ENCODE measurements at regions not wholly inside any gene's neighbourhood (a gene's known extent, or its start where the extent isn't known, plus 50 kb on each side); places are given as distances from the start of the nearest gene placed in this dataset.
"Not testable (repeated sequence)": the region's sequence is repeated elsewhere in the genome, so short reads cannot be mapped to it uniquely, and the experiment has no call there.

DNA sequence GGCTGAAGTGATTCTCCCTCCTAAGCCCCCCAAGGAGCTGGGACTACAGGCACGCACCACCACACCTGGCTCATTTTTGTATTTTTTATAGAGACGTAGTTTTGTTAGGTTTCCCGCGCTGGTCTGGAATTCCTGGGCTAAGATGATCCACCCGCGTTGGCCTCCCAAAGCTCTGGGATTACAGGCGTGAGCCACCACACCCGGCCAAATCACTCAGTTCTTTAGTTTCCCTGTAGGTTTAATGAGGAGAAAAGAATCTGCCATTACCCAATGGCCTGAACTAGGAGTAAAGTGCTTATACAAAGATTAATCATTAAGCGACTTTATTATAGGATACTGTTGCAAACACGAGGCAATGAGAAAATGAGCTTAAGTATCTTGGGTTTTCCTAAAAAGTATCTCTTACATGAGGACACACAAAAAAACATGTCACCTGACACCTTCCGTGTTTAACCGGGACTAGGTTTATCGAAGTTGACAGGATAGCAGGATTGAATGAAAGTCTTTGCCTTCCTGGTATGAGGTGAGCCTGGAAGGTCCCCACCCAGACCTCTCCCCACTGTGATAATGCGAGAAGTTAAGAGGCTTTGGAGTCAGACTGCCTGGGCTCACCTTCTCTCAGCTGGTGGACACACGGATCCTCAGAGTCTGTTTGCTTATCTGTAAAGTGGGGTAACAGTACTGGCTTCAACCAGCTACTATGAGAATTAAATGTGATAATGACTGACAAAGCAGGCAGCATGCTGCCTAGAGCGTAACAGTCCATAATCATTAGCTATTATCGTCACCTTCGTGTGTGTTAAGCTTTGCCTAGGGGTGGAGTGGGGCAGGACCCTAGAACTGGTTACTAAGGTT, 133.5 kb upstream of the KRAS start:
- peak; percentile 5 for DNase-seq (ENCODE audit: low read depth)

DNA sequence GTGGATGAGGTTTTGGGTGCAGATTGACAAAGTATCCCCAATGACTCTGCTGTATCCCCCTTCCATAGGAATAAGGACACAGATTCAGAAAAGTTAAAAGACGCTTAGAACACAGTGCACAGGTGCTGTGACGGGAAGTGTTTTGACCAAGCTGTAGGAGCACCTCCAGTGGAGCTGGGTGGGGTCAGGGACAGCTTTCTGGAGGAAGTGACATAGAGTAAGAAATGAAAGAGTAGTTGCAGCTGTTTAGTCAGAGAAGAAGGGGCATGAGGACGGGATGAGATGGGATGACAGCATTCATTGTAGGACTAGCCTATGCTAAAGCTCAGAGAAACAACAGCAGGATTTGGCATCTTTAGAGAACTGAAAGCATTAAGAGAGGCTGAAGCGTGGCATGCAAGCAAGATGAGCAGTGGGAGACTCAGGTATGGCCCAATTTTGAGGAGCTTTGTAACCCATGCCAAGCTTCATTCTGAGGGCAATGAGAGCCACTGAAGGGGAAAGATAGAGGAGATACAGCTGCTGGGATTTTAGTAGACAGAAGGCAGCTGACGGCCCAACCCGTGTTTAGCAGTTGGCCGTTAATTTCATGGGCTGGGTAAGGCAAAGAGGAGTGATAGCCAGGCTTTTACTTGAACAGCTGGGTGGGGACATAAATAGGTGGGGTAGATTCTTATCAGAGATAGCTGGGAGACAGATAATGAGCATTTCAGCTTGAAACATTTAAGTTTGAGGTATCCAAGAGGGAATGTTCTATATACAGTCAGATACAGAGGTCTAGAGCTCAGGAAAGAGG, 131.8 kb upstream of the KRAS start:
- DNase-seq (ENCODE audit: low read depth), result no peak

DNA sequence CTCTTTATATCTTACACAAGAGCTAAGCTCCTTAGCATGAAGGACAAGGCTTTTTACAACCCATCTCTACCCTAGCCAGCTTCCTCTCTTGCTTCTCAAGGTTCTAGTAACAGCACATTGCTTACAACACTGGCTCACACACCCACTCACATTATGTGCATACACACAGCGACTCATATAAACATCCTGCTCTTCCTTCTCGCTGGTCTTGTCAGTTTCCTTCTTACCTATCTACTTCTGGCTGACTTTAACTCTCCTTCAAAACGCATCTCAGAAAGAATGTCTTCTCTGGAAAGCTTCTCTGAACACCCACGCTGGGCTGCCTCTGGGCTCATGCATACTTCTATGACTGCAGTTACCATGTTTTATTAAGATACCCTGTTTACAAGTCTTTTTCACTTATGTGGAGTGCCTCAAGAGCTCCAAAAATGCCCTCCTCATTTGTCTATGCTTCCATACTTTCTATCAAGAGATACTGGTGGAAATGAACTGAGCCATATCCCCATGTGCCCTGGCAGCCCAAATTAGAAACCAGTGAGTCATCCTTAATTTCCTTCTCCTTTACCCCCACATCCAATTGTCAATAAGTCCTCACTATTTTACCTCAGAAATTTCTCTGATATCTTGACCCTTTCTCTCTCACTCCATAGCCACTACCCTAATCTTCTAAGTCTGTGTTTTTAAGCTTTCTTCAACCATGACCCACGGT, 126.9 kb upstream of the KRAS start:
- no peak for DNase-seq (ENCODE audit: low read depth)

DNA sequence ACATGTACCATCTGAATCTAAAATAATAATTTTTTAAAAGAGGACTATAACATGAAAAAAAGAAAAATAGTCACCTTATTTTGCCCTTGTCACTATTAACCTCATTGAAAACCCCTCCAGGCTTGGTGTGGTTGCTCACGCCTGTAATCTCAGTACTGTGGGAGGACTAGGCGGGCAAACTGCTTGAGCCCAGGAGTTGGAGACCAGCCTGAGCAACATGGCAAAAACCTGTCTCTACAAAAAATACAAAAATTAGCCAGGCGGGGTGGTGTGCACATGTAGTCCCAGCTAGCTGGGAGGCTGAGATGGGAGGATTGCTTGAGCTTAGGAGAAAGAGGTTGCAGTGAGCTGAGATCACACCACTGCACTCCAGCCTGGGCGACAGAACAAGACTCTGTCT, 126.3 kb upstream of the KRAS start:
- no peak for DNase-seq (ENCODE audit: low read depth)

DNA sequence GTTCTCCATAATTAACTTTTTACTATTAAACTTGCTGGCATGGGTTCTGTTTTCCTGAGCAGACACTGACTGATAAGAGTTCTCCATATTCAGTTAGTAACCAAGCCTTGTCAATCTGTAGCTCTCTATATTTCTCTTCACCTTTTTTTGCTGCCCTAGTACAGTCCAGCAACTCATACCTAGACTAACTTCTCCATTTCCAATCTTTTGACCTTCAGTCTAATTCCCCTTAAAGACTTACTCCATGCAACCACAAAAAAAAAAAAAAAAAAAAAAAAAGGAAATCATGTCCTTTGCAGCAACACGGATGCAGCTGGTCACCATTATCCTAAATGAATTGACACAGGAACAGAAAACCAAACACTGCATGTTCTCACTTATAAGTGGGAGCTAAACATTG, 125.7 kb upstream of the KRAS start:
- DNase-seq (ENCODE audit: low read depth), result no peak

DNA sequence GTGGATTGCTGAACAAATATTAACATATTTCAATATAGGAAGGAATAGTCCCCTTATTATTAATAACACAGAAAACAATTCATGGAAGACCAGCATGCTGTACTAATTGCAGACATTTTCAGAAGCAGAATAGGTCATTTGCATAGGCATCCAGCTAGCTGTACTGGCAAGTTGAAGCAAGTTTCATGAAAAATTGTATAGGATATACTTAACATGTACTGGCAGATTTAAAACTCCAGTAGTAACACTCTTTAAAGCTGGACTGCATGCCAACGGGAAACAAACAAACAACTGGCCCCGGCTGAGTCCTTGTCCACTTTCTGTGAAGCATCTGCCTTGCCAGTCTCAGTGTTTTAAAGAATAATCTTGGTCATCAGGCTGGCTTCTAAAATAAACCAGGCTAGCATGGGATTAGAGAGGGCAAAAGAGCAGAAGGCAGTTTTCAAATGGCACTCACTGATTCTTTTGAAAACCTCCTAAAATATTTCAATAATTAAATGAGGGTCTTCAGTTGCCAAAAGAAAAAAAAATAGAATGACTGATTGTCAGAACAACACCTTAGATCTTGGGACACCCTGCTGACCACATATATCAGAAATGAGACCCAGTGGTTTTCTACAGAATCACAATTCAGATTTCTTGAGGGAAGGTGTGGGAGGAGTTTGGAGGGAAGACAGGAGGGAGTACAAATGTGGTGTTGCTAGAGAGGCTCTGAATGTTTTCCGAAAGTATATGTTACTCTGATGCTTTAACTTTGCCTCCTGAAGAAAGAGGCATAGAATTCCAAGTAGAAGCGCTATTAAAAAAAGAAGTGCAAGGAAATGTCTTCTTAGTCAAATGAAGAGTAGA, 122.5 kb upstream of the KRAS start:
- no peak for DNase-seq (ENCODE audit: low read depth)

DNA sequence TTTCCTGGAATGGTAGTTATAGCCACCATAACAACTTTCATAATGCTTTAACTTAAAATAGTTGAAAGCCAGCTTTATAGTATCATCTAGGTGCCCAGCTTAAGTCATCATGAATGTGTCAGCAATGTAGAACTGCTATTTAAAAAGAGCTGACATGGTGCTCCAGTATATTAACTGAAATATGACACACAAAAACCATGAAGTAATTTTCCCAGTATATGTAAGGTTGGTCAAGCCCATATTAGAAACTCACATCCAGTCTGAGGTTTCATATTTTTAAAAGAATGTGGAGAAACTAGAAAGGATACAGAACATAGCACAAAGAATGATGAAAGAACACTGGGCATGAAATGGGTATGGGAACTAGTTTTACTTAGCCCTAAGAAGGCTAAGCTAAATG, 121.3 kb upstream of the KRAS start:
- DNase-seq (ENCODE audit: low read depth), result no peak

DNA sequence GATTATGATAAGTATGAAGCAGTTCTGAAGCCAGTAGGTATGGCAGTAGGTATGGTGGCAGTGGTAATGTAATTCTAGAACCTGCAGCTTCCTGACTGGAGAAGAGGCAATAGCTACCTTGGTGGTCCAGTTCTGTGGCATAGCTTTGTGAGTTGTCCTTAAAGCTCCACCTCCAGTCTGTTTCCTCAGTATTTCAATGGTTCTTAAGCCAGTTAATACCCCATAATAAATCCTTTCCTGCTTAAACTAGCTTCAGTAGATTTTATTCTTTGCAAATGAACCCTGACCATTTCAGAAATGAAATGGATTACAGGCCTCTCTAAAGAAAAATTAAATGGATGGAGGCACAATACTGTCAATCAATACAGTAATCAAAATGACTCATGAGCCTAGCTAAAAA, 117.8 kb upstream of the KRAS start:
- DNase-seq (ENCODE audit: low read depth), result no peak

DNA sequence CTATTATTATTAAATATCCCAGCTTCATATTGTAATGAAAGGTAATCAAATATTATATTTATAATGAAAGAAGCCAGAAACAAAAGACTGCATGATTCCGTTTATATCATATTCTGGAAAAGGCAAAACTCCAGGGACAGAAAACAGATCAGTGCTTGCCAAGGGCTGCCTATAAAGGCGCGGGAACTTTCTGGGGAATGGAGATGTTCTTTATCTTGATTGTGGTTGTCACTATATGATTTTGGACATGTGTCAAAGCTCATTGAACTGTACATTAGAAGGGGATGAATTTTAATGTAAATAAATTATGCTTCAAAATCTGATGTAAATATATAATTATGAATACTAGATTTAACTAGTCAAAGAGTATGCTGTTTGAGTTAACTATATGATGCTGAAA, 115.4 kb upstream of the KRAS start:
- DNase-seq (ENCODE audit: low read depth), result no peak

DNA sequence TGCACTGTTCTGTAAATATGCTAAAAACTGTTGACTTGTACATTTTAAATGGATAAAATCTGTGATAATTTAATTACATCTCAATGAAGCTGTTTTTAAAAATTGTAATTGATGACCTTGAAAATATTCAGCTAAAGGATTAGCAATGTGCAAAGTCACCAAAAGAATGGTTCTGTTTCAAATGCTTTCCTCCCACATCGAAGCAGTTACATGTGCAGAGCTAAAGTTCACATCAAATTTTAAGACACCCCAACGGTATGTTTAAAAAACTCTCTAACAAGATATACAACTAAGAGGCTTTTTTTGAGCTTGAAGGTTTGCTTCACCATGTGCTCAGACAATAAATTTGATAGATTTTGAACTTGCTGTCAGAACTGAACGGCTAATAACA, 114.6 kb upstream of the KRAS start:
- DNase-seq (ENCODE audit: low read depth), result no peak

DNA sequence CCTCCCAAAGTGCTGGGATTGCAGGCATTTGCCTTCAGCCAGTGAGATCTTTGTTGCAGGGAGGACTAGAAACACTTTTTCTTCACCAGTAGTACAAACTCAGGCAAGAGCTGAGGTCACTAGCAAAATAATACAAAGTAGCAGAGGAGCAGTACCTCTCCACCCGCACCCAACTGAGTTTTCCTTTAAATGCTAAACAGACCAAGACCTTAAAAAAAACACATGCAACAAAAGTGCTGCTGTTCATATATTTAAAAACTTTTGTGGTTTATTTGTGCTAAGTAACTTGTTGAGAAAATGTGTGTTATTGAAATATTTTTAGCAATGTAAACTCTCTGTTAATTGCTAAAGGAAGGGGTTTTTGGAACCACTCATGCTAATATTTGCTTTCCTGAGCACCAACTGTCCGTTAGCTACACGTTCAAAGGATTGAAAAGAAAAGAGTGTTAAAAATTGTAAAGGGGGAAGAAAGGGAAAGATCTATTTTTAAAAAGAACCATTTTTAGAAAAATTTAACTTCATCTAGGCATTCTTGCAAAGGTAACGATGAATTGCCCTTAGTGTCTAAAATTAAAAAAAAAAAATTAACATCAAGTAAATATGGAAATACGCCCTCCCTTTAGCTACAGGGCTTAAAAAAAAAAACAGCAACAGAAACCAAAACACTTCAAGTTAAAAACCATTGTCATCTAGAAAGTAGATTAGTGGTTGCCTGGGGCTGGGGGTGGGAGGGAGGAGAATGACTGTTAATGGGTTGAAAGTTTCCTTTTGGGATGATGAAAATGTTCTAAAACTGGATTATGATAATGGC, 114.0 kb upstream of the KRAS start:
- DNase-seq (ENCODE audit: low read depth), result no peak

DNA sequence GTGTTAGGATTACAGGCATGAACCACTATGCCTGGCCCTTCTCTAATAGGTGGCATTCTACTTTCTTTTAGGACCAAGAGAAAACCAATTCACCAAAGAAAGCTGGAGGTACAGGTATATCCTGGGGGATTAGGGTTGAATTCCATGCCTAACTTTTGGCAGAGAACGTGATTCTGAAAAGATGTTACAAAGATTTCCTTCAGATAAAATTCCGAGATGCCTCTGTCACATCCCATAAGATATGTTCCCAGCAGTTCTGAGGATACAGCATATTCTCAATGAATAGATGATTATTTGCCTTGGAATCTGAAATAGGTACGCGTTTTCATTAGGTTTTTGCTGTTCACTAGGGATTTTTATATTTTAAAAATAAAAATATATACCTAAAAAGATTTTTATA, 111.9 kb upstream of the KRAS start:
- no peak for DNase-seq (ENCODE audit: low read depth)

DNA sequence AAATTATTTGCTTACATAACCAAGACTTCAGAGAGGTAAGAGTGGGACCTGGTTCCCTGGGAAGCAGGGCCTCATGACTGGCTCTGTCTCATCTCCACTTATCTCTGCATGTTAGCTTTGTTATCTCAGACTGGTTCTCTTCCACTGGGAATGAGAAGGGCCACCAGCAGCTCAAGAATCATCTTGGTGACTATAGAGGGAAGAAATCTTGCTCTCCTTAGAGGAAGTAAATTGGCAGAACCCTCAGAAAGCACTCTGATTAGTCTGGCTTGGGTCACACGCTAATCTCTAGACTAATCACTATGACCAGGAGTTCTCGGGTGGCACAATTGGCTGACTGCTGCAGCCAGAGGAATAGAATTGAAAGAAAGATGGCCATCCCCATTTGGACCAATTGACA, 110.8 kb upstream of the KRAS start:
- DNase-seq (ENCODE audit: low read depth), result no peak

DNA sequence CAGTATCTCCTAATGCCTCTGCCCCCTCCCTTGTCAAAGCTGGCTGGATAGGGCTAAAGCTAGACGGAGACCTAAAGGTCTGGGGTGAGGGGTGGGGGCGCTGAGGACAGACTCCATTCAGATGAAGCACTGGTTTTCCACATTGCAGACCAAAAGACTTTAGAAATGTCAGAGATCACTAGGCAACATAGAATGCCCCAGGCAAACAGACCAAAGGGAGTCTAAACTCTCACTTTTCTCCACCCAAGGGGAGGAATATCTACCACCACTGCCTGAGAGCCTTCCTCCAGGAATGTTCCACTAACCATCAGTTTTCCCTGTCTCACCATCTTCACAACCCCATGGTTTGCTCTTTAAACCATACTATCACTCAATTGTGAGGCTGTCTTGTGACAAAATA, 106.9 kb upstream of the KRAS start:
- DNase-seq (ENCODE audit: low read depth), result no peak

DNA sequence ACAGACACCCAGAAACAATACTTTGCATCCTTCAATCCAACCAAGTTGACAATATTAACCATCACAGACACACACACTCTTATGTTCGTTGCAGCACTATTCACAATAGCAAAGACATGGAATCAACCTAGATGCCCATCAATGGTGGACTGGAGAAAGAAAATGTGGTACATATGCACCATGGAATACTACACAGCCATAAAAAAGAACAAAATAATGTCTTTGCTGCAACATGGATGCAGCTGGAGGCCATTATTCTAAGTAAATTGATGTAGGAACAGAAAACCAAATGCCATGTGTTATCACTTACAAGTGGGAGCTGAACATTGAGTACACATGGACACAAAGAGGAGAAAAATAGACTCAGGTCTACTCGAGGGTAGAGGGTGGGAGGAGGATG, 102.2 kb upstream of the KRAS start:
- DNase-seq (ENCODE audit: low read depth), result not testable (repeated sequence)

DNA sequence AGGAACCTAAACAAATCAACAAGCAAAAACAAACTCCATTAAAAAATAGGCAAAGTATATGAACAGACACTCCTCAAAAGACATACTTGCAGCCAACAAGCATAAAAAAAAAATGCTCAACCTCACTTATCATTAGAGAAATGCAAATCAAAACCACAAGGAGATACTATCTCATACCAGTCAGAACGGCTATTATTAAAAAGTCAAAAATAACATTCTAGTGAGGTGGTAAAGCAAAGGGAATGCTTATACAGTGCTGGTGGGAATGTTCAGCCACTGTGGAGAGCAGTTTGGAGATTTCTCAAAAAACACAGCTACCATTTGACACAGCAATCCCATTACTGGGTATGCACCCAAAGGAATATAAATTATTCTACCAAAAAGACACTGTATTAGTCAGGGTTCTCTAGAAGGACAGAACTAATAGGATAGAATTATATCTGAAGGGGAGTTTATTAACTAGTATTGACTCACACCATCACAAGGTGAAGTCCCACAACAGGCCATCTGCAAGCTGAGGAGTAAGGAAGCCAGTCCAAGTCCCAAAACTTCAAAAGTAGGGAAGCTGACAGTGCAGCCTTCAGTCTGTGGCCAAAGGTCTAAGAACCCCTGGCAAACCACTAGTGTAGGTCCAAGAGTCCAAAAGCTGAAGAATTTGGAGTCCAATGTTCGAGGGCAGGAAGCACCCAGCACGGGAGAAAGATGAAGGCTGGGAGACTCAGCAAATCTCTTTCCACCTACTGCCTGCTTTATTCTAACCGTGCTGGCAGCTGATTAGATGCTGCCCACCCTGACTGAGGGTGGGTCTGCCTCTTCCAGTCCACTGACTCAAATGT, 101.6 kb upstream of the KRAS start:
- DNase-seq (ENCODE audit: low read depth), result peak; percentile 41

DNA sequence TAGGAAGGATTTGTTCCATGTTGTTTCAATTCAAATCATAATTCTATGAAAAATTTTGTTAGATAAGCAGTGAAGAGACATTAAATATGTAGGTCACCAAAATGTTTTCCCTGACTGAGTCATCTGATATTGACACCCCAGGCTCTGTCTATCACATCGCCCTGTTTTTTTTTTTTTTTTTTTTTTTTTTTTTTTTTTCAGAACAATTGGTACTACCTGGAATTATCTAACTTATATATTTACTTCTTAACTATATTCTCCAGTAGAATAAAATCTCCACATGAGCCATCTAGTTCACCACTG, 97.8 kb upstream of the KRAS start:
- no peak for DNase-seq (ENCODE audit: low read depth)

DNA sequence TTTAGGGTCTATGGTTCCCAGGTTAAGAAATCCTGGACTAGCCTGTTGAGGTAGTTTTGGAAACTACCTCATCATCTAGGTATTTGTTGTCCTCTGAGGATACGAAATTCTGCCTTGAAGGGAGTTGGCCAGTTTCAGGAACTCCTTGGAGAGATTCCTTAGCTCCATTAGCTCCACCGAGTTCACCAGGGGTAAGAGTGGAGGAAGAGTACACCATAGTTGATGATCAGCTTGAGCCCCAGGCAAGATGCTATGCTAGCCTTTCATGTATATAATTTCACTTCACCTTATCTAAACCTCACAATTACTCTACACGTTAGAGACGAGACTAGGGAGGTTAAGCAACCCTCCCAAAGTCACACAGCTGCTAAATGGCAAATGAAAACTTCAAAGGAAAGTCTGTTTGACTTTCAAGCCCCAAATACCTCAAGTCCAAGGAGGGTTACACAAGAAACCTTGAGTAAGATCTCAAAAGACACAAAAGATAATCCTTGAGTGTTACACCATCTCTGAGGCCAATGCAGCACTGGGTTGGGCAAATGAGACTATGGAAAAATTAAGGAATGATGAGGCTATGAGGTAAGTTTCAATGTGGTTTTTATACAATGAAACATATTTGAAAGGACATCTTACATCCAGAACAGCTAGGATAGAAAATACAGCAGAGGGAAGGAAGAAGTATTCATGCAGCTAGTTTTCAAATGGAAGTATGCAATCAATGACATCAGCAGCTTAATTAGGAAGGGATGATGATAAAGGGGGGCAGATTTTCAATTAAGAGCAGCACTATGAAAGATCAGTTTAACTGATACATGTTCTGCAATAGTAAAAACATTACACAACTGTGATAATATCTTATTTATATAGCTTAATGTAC, 97.2 kb upstream of the KRAS start:
- no peak for DNase-seq (ENCODE audit: low read depth)

DNA sequence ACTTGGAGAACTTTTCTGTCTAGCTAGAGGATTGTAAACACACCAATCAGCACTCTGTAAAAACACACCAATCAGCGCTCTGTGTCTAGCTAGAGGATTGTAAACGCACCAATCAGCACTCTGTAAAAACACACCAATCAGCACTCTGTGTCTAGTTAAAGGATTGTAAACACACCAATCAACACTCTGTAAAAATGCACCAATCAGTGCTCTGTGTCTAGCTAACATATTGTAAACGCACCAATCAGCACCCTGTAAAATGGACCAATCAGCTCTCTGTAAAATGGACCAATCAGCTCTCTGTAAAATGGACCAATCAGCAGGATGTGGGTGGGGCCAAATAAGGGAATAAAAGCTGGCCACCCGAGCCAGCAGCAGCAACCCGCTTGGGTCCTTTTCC, 91.1 kb upstream of the KRAS start:
- not testable (repeated sequence) for DNase-seq (ENCODE audit: low read depth)

Data from HS-27A (cell line).